HG03354 (cell line): ENCODE measurements at regions not wholly inside any gene's neighbourhood (a gene's known extent, or its start where the extent isn't known, plus 50 kb on each side); places are given as distances from the start of the nearest gene placed in this dataset.

ENCODE experiments used
- ATAC-seq: cut with Tn5 transposase; IDR thresholded peaks from one replicate; pipeline ENCODE4 v1.9.1; 2021; ENCODE audit warnings: mild to moderate bottlenecking; ENCODE audit not compliant: unreplicated experiment, poor library complexity, severe bottlenecking

- no peak for ATAC-seq
Observed at GRCh38 chr6:165967810-165968407, 199.7 kb downstream of the TBXT start.

- ATAC-seq, result no peak
Observed at GRCh38 chr6:165963750-165964149, 203.9 kb downstream of the TBXT start.

GRCh38 chr6:165962366-165962765 is 205.3 kb downstream of the TBXT start:
- no peak for ATAC-seq

GRCh38 chr6:165961233-165961632 is 206.4 kb downstream of the TBXT start:
- ATAC-seq, result no peak

- ATAC-seq, result no peak
Observed at GRCh38 chr6:165960695-165961094, 207.0 kb downstream of the TBXT start.

GRCh38 chr6:165959627-165960026 is 208.0 kb downstream of the TBXT start:
- no peak for ATAC-seq

GRCh38 chr6:165956874-165957273 is 210.8 kb downstream of the TBXT start:
- no peak for ATAC-seq

- no peak for ATAC-seq
Observed at GRCh38 chr6:165952514-165952913, 215.1 kb downstream of the TBXT start.

- no peak for ATAC-seq
Observed at GRCh38 chr6:165950316-165950715, 217.3 kb downstream of the TBXT start.

GRCh38 chr6:165949324-165949723 is 218.3 kb downstream of the TBXT start:
- ATAC-seq, result no peak

GRCh38 chr6:165944002-165944466 is 223.6 kb downstream of the TBXT start:
- no peak for ATAC-seq

GRCh38 chr6:165941786-165942185 is 225.9 kb downstream of the TBXT start:
- no peak for ATAC-seq

GRCh38 chr6:165941249-165941775 is 226.3 kb downstream of the TBXT start:
- ATAC-seq, result no peak

- ATAC-seq, result no peak
Observed at GRCh38 chr6:165940366-165940765, 227.3 kb downstream of the TBXT start.

- no peak for ATAC-seq
Observed at GRCh38 chr6:165939601-165940290, 227.9 kb downstream of the TBXT start.

GRCh38 chr6:165939047-165939446 is 228.6 kb downstream of the TBXT start:
- no peak for ATAC-seq

GRCh38 chr6:165937564-165938358 is 229.9 kb downstream of the TBXT start:
- no peak for ATAC-seq

- no peak for ATAC-seq
Observed at GRCh38 chr6:165936660-165937059, 231.0 kb downstream of the TBXT start.

- no peak for ATAC-seq
Observed at GRCh38 chr6:165936096-165936495, 231.6 kb downstream of the TBXT start.

- ATAC-seq, result no peak
Observed at GRCh38 chr6:165931675-165932074, 236.0 kb downstream of the TBXT start.
